Uterus (tissue), 3 donors: ENCODE measurements at regions not wholly inside any gene's neighbourhood (a gene's known extent, or its start where the extent isn't known, plus 50 kb on each side); places are given as distances from the start of the nearest gene placed in this dataset.

Source experiments
- DNase-seq, 2 donors: peaks; one replicate each; pipeline ENCODE4 v3.0.0-alpha.2; 2019 to 2020
- H3K27ac ChIP-seq, 2 donors: fragments of 200-600 bp; sonication (generic); 1 replicate in 1 of 2; 2 replicates in 1 of 2; pipeline ENCODE4 v1.5.1; 2016 to 2018
- H3K27me3 ChIP-seq, 2 donors: fragments of 200-600 bp; sonication (generic); one replicate each; pipeline ENCODE4 v1.5.1; 2018 to 2019; ENCODE audit warnings: control low read depth in 1 of 2
- H3K36me3 ChIP-seq, 2 donors: fragments of 200-600 bp; sonication (generic); one replicate each; pipeline ENCODE4 v1.5.1; 2019; ENCODE audit warnings: control low read depth in 1 of 2
- H3K4me1 ChIP-seq, 2 donors: fragments of 200-600 bp; sonication (generic); one replicate each; pipeline ENCODE4 v1.5.1; 2018 to 2019; ENCODE audit warnings: control low read depth in 1 of 2
- H3K4me3 ChIP-seq, 2 donors: fragments of 200-600 bp; sonication (generic); 1 replicate in 1 of 2; 2 replicates in 1 of 2; pipeline ENCODE4 v1.5.1; 2018 to 2019; ENCODE audit warnings: mild to moderate bottlenecking in 1 of 2
- H3K9me3 ChIP-seq, 2 donors: fragments of 200-600 bp; sonication (generic); one replicate each; pipeline ENCODE4 v1.5.1; 2019; ENCODE audit warnings: control low read depth in 1 of 2
- POLR2A ChIP-seq, 2 donors: fragments of 450-650 bp; IDR thresholded peaks; one replicate each; pipeline ENCODE4 v1.6.1; 2016; ENCODE audit warnings: antibody characterized with exemption in 2 of 2, mild to moderate bottlenecking in 1 of 2, moderate library complexity in 1 of 2
- intact Hi-C: fragments of 100-400 bp; cut with DNase I; formaldehyde crosslinking; loops from one replicate; pipeline ENCODE4 v1.15.1; 2023; ENCODE audit warnings: low total_unique reads
- TF ChIP-seq, protein P1 (sequence below), 4 experiments: fragments of 200-600 bp in 2 of 4; fragments of 450-650 bp in 2 of 4; sonication (generic) in 2 of 4; IDR thresholded peaks; one replicate each; pipeline ENCODE4 v1.5.1; 2016 to 2019; ENCODE audit warnings: antibody characterized with exemption in 4 of 4, mild to moderate bottlenecking in 2 of 4, moderate library complexity in 1 of 4
- donor health status: DM: yes; HTN: yes; CAD: no.

DNA sequence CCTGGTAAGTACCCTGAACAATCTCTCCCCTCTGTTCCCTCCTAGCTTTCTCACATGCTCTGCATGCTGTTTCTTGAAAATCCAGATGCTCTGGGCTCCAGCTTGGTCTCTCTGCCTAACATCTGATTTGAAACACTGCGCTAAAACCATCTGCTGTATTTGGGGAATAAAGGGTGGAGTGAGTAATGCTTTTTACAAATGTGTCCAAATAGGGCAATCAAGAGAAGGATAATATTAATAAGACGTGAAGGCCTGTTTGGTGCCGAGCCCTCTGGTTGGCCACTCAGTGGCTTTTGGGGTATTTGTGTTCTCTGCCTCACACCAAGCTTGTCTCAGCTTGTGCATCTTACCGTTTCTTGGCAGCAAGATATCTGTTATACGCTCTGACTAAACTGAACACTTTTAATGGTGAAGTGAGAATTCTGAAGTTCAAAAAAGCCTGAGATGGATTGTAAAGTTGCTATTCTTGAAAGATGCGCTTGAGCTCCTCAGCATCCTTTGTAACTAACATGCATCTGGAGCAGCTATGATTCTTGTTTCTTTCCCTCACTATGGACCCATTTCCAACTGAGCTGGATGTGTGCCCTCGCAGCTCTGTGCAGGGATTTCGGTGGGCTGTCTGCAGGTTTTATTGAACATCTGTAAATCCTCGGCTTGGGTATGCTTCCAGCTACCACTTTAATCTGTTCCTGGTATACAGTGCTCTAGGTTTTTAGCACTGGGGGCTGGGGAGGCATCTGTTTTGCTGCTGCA, 269.4 kb downstream of the RWDD3 start:
- no peak for DNase-seq
- intact Hi-C loops: no loop called here
- TF ChIP-seq POLR2A (IDR thresholded peaks at IDR 0.05): no peak
- TF ChIP-seq, protein P1, sequence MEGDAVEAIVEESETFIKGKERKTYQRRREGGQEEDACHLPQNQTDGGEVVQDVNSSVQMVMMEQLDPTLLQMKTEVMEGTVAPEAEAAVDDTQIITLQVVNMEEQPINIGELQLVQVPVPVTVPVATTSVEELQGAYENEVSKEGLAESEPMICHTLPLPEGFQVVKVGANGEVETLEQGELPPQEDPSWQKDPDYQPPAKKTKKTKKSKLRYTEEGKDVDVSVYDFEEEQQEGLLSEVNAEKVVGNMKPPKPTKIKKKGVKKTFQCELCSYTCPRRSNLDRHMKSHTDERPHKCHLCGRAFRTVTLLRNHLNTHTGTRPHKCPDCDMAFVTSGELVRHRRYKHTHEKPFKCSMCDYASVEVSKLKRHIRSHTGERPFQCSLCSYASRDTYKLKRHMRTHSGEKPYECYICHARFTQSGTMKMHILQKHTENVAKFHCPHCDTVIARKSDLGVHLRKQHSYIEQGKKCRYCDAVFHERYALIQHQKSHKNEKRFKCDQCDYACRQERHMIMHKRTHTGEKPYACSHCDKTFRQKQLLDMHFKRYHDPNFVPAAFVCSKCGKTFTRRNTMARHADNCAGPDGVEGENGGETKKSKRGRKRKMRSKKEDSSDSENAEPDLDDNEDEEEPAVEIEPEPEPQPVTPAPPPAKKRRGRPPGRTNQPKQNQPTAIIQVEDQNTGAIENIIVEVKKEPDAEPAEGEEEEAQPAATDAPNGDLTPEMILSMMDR (IDR thresholded peaks at IDR 0.05): no peak
- H3K27ac ChIP-seq: no peak overlapping the region
- H3K4me3 ChIP-seq: no peak overlapping the region
- H3K9me3 ChIP-seq: no peaks in the 10 kb centered on the region
- no peaks in the 10 kb centered on the region for H3K36me3 ChIP-seq
- no peaks in the 10 kb centered on the region for H3K27me3 ChIP-seq
- H3K4me1 ChIP-seq: no peaks in the 10 kb centered on the region

- no peak overlapping the region for H3K4me3 ChIP-seq
- DNase-seq: no peak
- intact Hi-C loops: no loop called here
- no peaks in the 10 kb centered on the region for H3K9me3 ChIP-seq
- no peak overlapping the region for H3K27ac ChIP-seq
- no peaks in the 10 kb centered on the region for H3K36me3 ChIP-seq
- H3K4me1 ChIP-seq: no peaks in the 10 kb centered on the region
- TF ChIP-seq, protein P1 (IDR thresholded peaks at IDR 0.05): no peak
- no peak for TF ChIP-seq POLR2A (IDR thresholded peaks at IDR 0.05)
- no peaks in the 10 kb centered on the region for H3K27me3 ChIP-seq
These were observed 270.3 kb downstream of the RWDD3 start for GRCh38 chr1:95504321-95504720.

GRCh38 chr1:95506736-95507414, 272.9 kb downstream of the RWDD3 start:
- no peak overlapping the region for H3K4me3 ChIP-seq
- no peak overlapping the region for H3K27ac ChIP-seq
- no peaks in the 10 kb centered on the region for H3K27me3 ChIP-seq
- DNase-seq: no peak
- no peaks in the 10 kb centered on the region for H3K36me3 ChIP-seq
- intact Hi-C loops: no loop called here
- TF ChIP-seq, protein P1 (IDR thresholded peaks at IDR 0.05): no peak
- TF ChIP-seq POLR2A (IDR thresholded peaks at IDR 0.05): no peak
- no peaks in the 10 kb centered on the region for H3K9me3 ChIP-seq
- H3K4me1 ChIP-seq: no peaks in the 10 kb centered on the region

- no peak for DNase-seq
- intact Hi-C loops: no loop called here
- no peak overlapping the region for H3K4me3 ChIP-seq
- H3K27me3 ChIP-seq: no peaks in the 10 kb centered on the region
- no peaks in the 10 kb centered on the region for H3K36me3 ChIP-seq
- H3K27ac ChIP-seq: no peak overlapping the region
- H3K4me1 ChIP-seq: no peaks in the 10 kb centered on the region
- no peaks in the 10 kb centered on the region for H3K9me3 ChIP-seq
- no peak for TF ChIP-seq POLR2A (IDR thresholded peaks at IDR 0.05)
- TF ChIP-seq, protein P1 (IDR thresholded peaks at IDR 0.05): no peak
These were observed 276.0 kb downstream of the RWDD3 start for GRCh38 chr1:95509989-95510388.

GRCh38 chr1:95512925-95513324, 278.9 kb downstream of the RWDD3 start:
- H3K27me3 ChIP-seq: no peaks in the 10 kb centered on the region
- H3K27ac ChIP-seq: no peak overlapping the region
- TF ChIP-seq, protein P1 (IDR thresholded peaks at IDR 0.05): no peak
- no peak for TF ChIP-seq POLR2A (IDR thresholded peaks at IDR 0.05)
- no peaks in the 10 kb centered on the region for H3K9me3 ChIP-seq
- intact Hi-C loops: no loop called here
- no peaks in the 10 kb centered on the region for H3K36me3 ChIP-seq
- no peaks in the 10 kb centered on the region for H3K4me1 ChIP-seq
- no peak for DNase-seq
- no peak overlapping the region for H3K4me3 ChIP-seq
